ENCODE measurements at regions not wholly inside any gene's neighbourhood (a gene's known extent, or its start where the extent isn't known, plus 50 kb on each side); places are given as distances from the start of the nearest gene placed in this dataset.

DNA sequence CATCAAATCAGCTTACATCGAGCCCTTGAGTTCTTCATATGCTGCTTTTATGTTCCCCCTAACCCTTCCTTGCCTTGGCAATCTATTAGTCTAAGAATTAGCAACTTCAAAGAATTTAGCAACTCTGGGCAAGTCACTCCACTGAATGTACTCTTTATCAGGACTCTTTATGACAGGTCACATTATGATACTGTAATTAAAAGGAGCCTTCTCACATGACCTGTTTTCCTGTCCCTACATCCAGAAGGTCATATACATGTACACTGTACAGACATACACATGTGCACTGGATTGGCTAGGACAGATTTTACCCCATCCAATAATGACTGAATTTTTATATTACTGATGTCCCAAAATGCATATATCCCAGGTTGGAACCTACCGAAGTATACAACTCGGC, 463.1 kb downstream of the SHQ1 start:
- DNase-seq, result no peak

GRCh38 chr3:72384602-72385001, 463.6 kb downstream of the SHQ1 start:
- DNase-seq, result no peak

- DNase-seq, result no peak
Measured at GRCh38 chr3:72383883-72384282, 464.4 kb downstream of the SHQ1 start.

GRCh38 chr3:72383230-72383629, 465.0 kb downstream of the SHQ1 start:
- DNase-seq, result no peak

GRCh38 chr3:72382460-72382859, 465.8 kb downstream of the SHQ1 start:
- DNase-seq, result no peak

DNA sequence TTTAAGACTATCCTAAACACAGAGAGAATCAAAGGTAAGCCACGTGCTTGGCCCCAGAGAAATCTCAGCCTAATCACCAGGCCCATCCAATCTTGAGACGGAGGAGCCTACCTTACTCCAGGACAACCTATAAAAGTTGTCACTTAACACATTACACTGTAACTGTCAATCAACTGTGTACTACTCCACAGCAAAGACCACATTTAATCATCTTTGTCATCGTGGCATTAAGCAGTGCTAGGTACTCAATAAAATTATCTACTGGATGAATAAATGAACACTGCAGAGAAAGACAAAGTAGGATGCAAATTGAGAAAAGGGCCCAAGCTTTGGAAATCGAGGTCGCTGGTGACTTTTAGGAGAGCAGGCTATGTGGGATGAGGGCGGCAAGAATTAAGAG, 466.7 kb downstream of the SHQ1 start:
- DNase-seq, result no peak

DNA sequence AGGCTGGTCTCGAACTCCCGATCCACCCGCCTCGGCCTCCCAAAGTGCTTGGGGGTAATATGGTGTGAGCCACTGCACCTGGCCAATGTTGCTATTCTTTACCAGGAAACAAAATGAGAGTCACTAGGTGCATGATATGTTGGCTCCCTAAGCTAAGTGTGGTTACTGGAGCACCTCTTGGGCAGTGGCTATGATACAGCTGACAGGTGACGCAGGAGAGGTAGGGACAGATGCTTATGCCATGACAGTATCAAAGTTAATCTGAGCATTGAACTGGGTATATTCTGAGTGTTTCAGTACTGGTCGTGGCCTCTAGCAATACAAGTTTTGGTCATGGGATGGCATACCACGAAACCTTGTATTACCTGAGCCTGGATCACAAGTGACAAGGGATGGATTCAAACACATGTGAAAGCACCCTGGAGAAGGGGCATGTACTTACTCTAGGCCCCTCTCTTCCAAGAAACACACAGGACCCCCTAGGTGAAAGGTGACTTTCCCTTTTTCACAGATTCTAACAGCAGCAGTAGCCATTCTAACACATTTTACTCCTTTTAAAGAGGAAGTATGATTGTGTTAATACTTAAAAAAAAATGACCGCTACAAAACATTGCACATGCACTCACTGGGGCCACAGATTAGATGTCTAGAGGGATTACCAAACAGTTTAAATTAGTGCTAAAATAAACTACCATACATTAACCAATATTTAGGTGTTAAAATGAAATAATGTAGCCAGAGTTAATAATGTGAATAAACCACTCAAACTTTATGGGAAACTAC, 467.3 kb downstream of the SHQ1 start:
- DNase-seq, result no peak

DNA sequence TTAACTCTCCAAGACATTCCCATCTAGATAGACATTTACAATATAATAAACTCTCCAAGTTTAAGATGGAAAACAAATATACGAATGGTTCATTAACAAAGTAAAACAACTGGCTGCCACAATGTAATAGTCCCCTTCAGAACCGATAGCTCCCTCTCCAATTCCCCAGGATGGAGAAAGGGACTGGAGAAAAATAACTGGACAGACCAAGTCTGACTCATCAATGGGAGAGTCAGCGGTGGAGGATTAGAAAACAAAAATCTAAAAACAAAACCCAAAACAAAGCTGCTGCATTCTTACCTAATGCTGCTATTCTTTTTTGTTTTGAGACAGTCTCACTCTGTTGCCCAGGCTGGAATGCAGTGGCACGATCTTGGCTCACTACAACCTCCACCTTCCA, 468.1 kb downstream of the SHQ1 start:
- DNase-seq, result no peak

GRCh38 chr3:72379500-72380187, 468.6 kb downstream of the SHQ1 start:
- DNase-seq, result no peak

GRCh38 chr3:72378287-72378686, 470.0 kb downstream of the SHQ1 start:
- DNase-seq, result no peak

- DNase-seq, result no peak
Measured at GRCh38 chr3:72376956-72377710, 471.1 kb downstream of the SHQ1 start.

DNA sequence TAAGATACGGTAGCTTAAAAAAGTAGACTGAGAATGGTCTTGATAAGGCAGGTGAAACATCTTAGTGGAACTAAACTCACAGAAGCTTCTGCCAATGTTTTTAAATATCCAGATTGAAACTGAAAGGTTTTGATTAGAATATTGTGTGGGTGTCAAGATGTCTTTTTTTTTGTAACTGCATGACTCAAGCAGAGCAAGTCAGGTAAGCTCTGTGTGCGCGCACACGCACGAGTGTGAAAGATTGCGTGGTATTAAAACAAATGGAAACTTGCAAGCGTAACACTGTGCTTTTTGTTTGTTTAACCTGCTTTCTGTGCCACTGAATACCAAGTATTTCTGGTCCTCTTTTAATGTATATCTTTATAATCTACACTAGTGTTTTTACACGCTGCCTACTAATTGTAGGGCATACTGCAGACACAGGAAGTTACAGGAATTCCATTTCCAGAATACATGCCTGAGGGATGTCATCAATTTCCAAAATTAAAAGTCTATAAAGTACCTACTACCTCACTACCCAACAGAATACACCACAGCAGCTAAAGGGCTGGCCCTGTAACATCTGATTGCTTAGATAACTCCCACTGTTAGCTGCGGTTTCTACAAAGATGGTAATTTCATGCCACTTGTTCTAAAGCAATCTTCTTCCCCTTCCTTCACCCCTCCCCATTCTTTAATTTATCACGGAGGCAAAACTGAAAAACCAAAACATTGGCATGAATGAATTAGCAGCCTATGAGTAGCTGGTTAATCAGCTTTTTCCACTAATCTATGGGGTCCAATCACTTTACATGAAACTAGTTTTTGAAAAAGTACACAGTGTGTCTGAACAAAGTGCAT, 472.8 kb downstream of the SHQ1 start:
- DNase-seq, result no peak

- DNase-seq, result no peak
Measured at GRCh38 chr3:72373139-72373538, 475.1 kb downstream of the SHQ1 start.

DNA sequence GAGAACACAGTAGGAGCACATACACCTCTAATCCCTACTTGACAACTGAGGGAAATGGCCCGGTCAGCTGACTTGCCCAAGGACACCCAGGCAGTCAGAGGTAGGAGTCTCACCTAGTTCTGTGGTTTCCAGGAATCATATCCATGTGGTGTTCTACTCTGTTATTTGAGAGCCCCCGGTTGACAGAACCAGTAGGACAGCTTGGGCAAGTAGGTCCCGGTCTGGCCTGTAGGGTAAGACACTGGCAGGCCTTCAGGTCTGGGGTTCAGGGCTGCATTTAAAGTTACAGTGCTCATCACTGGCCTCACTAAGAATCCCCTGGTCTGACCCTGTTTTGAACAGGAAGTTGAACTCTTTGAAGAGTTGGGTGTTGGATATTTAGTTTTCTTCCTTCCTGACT, 476.1 kb downstream of the SHQ1 start:
- no peak for DNase-seq

GRCh38 chr3:72371431-72371830, 476.8 kb downstream of the SHQ1 start:
- no peak for DNase-seq

- DNase-seq, result no peak
Measured at GRCh38 chr3:72370947-72371346, 477.3 kb downstream of the SHQ1 start.

- no peak for DNase-seq
Measured at GRCh38 chr3:72369681-72370080, 478.6 kb downstream of the SHQ1 start.

GRCh38 chr3:72368331-72368975, 479.8 kb downstream of the SHQ1 start:
- DNase-seq, result no peak

DNA sequence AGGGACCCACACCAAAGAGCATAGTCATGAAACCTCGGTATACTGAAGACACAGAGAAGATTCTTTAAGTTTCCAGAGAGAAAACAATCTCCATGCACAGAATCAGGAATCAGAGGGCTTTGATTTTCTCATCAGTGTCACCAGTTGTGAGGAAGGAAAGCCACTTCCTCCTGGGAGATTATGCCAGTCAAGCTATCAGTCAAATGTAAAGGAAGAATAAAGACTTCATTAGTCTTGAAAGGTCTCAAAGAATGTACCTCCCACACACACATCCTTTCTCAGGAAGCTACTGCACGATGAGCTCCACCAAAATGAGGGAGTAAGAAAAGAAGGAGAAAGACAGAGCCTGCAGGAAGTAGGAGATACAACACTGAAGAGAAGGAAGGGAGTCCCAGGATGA, 486.3 kb downstream of the SHQ1 start:
- no peak for DNase-seq

GRCh38 chr3:72359743-72360142, 488.5 kb downstream of the SHQ1 start:
- DNase-seq, result no peak

GRCh38 chr3:72355168-72355567, 493.1 kb downstream of the SHQ1 start:
- DNase-seq, result no peak

DNA sequence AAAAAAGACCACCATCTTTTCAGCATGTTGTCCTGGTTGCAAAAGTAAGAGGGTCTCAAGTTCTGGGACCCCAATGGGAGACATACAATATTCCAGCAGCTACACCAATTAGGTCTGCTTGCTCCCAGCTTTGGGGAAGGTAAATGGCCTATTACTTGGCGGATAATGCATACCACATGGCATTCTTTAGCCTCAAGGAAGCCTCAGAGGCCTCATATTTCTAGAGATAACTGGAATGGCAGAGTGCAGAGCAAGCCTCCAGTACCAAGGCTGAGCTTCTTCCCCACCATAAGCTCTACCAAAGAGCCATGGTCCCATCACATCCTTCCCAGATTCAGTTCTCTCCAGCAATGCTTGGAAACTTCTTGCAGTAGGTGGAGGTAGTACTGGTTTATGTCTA, 493.8 kb downstream of the SHQ1 start:
- DNase-seq, result no peak

Measured in 8988T (cell line).